OCI-LY7 (cell line): ENCODE measurements at regions not wholly inside any gene's neighbourhood (a gene's known extent, or its start where the extent isn't known, plus 50 kb on each side); places are given as distances from the start of the nearest gene placed in this dataset.
"Not testable (repeated sequence)": the region's sequence is repeated elsewhere in the genome, so short reads cannot be mapped to it uniquely, and the experiment has no call there.

ENCODE experiments used
- BruUV-seq: library from RNA; stranded (reverse); fragments of 400-500 nt; replicated peaks from 2 replicates; lab custom pipeline; 2021; lab: Mats Ljungman, UMichigan
- CTCF ChIA-PET: fragments of 300-600 bp; sonication (Branson Sonifier 250); formaldehyde crosslinking; loops from one replicate; lab custom pipeline; 2022; ENCODE audit warnings: antibody characterized with exemption; ENCODE audit not compliant: unreplicated experiment; lab: Charles Lee
- POLR2A ChIA-PET: fragments of 300-600 bp; sonication (Branson Sonifier 250); formaldehyde crosslinking; loops from one replicate; lab custom pipeline; 2022; ENCODE audit warnings: antibody characterized with exemption; lab: Charles Lee
- DNase-seq: peaks from one replicate; pipeline ENCODE4 v3.0.0-alpha.2; 2015; ENCODE audit warnings: low spot score
- H2AFZ ChIP-seq: fragments of 200-600 bp; sonication (generic), shearing (Covaris generic); 2 replicates; pipeline ENCODE4 v1.6.1; 2014; ENCODE audit warnings: mild to moderate bottlenecking, antibody characterized with exemption, low read length, moderate library complexity
- H3K27ac ChIP-seq: fragments of 200-600 bp; sonication (generic); 2 replicates; pipeline ENCODE4 v1.5.1; 2014; ENCODE audit warnings: mixed run types, low read depth, mild to moderate bottlenecking, moderate library complexity, low read length, inconsistent platforms; ENCODE audit not compliant: poor library complexity, severe bottlenecking
- H3K36me3 ChIP-seq: fragments of 200-600 bp; sonication (generic); 2 replicates; pipeline ENCODE4 v1.6.1; 2014; ENCODE audit warnings: mild to moderate bottlenecking, antibody characterized with exemption, low read length, moderate library complexity, mixed read lengths; ENCODE audit not compliant: insufficient read depth
- H3K4me1 ChIP-seq: fragments of 200-600 bp; sonication (generic); 2 replicates; pipeline ENCODE4 v1.5.1; 2014; ENCODE audit warnings: mild to moderate bottlenecking, low read length; ENCODE audit not compliant: insufficient read depth, poor library complexity, severe bottlenecking
- H3K4me2 ChIP-seq: fragments of 200-600 bp; sonication (generic); 2 replicates; pipeline ENCODE4 v1.6.1; 2014; ENCODE audit warnings: mild to moderate bottlenecking, low read length
- H3K4me3 ChIP-seq: fragments of 200-600 bp; sonication (generic); 2 replicates; pipeline ENCODE4 v1.5.1; 2014; ENCODE audit warnings: mild to moderate bottlenecking, low read depth, low read length; ENCODE audit not compliant: poor library complexity, severe bottlenecking
- H3K79me2 ChIP-seq: fragments of 200-600 bp; sonication (generic); 2 replicates; pipeline ENCODE4 v1.6.1; 2016; ENCODE audit warnings: low read depth, mild to moderate bottlenecking, low read length, moderate library complexity, mixed read lengths; ENCODE audit not compliant: insufficient read depth
- H3K9me2 ChIP-seq: fragments of 200-600 bp; sonication (generic); 2 replicates; pipeline ENCODE4 v1.6.1; 2016; ENCODE audit warnings: mild to moderate bottlenecking, low read length, mixed read lengths; ENCODE audit not compliant: insufficient read depth
- H3K9me3 ChIP-seq: fragments of 200-600 bp; sonication (generic); 2 replicates; pipeline ENCODE4 v1.6.1; 2014; ENCODE audit warnings: mild to moderate bottlenecking, mixed run types, low read length, mixed read lengths
- H4K20me1 ChIP-seq: fragments of 200-600 bp; sonication (generic); 2 replicates; pipeline ENCODE4 v1.6.1; 2014; ENCODE audit warnings: mild to moderate bottlenecking, antibody characterized with exemption, low read length, moderate library complexity, mixed read lengths; ENCODE audit not compliant: insufficient read depth
- EZH2phosphoT487 ChIP-seq: fragments of 200-600 bp; sonication (generic); IDR thresholded peaks from 2 replicates; pipeline ENCODE4 v1.6.1; 2018; ENCODE audit warnings: low read depth, borderline replicate concordance, mild to moderate bottlenecking, mixed run types, antibody characterized with exemption, low read length, moderate library complexity, mixed read lengths
- intact Hi-C: fragments of 100-400 bp; cut with micrococcal nuclease; formaldehyde crosslinking; loops from one replicate; pipeline ENCODE4 v1.10.0; 2022; ENCODE audit not compliant: unreplicated experiment
- TF ChIP-seq, protein P1 (sequence below): fragments of 200-600 bp; sonication (generic); conservative IDR thresholded peaks from 2 replicates; pipeline ENCODE4 v1.5.1; 2014; ENCODE audit warnings: mild to moderate bottlenecking, antibody characterized with exemption, low read length, moderate library complexity, mixed read lengths

DNA sequence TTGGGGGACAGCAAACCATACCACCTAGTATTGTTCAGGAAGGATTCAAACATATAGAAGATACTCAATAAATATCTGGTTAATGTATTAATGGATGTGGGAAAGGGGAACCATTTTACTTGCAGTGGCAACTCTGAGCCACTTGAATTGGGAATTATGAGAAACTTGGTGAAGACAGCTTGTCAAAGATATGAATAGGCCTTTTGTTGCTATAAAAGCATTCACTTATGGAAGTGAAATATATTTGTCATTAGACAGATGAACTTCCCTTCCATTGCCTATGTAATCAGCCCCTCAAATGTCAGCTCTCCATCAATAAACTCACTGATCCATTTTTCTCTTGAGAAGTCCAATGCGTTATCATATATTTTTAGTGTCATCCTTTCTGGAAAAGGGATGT lies 56.1 kb downstream of the GPR85 start:
- Histone ChIP-seq H3K4me3 (no peak overlapping the region), H3K4me2 (no peak overlapping the region), H3K9me2 (no peaks in the 10 kb centered on the region), H3K9me3 (no peaks in the 10 kb centered on the region), H3K79me2 (no peaks in the 10 kb centered on the region), H3K27ac (no peak overlapping the region), H2AFZ (no peak overlapping the region), H4K20me1 (no peaks in the 10 kb centered on the region), H3K36me3 (no peaks in the 10 kb centered on the region), H3K4me1 (no peaks in the 10 kb centered on the region)
- POLR2A ChIA-PET = interaction anchor here (1.1 kb wide), 1 partner anchor 22 kb away, joined by 3 read pairs; no protein-coding TSS in a partner anchor
- intact Hi-C loops = no loop called here
- DNase-seq = no peak
- CTCF ChIA-PET = no interaction called here
- no TSS peak for BruUV-seq
- TF ChIP-seq, protein P1, sequence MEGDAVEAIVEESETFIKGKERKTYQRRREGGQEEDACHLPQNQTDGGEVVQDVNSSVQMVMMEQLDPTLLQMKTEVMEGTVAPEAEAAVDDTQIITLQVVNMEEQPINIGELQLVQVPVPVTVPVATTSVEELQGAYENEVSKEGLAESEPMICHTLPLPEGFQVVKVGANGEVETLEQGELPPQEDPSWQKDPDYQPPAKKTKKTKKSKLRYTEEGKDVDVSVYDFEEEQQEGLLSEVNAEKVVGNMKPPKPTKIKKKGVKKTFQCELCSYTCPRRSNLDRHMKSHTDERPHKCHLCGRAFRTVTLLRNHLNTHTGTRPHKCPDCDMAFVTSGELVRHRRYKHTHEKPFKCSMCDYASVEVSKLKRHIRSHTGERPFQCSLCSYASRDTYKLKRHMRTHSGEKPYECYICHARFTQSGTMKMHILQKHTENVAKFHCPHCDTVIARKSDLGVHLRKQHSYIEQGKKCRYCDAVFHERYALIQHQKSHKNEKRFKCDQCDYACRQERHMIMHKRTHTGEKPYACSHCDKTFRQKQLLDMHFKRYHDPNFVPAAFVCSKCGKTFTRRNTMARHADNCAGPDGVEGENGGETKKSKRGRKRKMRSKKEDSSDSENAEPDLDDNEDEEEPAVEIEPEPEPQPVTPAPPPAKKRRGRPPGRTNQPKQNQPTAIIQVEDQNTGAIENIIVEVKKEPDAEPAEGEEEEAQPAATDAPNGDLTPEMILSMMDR = no peak
- no peak for TF ChIP-seq EZH2phosphoT487

DNA sequence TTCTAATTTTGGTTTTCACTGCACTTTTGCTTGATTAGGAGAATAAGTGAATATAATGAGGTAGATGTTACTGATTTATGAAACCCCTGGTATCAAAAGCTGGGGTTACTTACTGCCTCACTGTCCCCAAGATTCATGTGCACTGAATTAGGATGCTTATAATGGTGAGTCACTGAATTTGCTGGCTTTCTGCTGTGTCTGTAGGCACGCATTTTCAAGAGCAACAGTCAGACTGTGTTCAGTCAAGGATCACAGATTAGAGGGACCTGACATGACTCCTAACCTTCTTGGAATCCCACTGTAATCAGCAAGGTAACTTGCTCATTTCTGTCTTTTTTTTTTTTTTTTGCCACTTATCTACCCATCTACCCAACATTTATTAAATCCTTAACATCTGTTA lies 59.7 kb downstream of the GPR85 start:
- POLR2A ChIA-PET = interaction anchor here (0.6 to 1.0 kb wide), 2 partner anchors 27 to 50 kb away, joined by 3 to 5 read pairs; no protein-coding TSS in a partner anchor
- Histone ChIP-seq H3K4me3 (no peak overlapping the region), H3K27ac (no peak overlapping the region), H3K4me1 (no peaks in the 10 kb centered on the region), H3K36me3 (no peaks in the 10 kb centered on the region), H2AFZ (no peak overlapping the region), H4K20me1 (no peaks in the 10 kb centered on the region), H3K79me2 (no peaks in the 10 kb centered on the region), H3K4me2 (no peak overlapping the region), H3K9me2 (no peaks in the 10 kb centered on the region), H3K9me3 (no peaks in the 10 kb centered on the region)
- CTCF ChIA-PET = no interaction called here
- BruUV-seq = no TSS peak
- intact Hi-C loops = no loop called here
- DNase-seq = no peak
- TF ChIP-seq, protein P1 = no peak
- TF ChIP-seq EZH2phosphoT487 = no peak

DNA sequence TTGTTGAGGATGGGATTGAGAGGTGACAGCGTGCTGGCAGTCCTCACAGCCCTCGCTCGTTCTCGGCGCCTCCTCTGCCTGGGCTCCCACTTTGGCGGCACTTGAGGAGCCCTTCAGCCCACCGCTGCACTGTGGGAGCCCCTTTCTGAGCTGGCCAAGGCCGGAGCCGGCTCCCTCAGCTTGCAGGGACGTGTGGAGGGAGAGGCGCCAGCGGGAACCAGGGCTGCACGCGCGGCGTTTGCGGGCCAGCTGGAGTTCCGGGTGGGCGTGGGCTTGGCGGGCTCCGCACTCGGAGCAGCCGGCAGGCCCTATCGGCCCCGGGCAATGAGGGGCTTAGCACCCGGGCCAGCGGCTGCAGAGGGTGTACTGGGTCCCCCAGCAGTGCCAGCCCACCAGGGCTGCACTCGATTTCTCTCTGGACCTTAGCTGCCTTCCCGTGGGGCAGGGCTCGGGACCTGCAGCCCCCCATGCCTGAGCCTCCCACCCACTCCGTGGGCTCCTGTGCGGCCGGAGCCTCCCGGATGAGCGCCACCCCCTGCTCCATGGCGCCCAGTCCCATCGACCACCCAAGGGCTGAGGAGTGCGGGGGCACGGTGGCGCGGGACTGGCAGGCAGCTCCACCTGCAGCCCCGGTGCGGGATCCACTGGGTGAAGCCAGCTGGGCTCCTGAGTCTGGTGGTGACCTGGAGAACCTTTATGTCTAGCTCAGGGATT lies 69.3 kb downstream of the GPR85 start:
- DNase-seq, BruUV-seq, CTCF ChIA-PET, H3K9me2 ChIP-seq, H3K4me2 ChIP-seq, H3K4me3 ChIP-seq, H2AFZ ChIP-seq, H3K36me3 ChIP-seq, POLR2A ChIA-PET, H3K9me3 ChIP-seq, H3K4me1 ChIP-seq, H4K20me1 ChIP-seq, H3K79me2 ChIP-seq, H3K27ac ChIP-seq: not testable (repeated sequence)
- intact Hi-C loops = loop anchor here (5.0 kb wide), 1 partner anchor 270 kb away; no protein-coding TSS in a partner anchor
